LHCN-M2 (cell line): ENCODE measurements at regions not wholly inside any gene's neighbourhood (a gene's known extent, or its start where the extent isn't known, plus 50 kb on each side); places are given as distances from the start of the nearest gene placed in this dataset.
"Not testable (repeated sequence)": the region's sequence is repeated elsewhere in the genome, so short reads cannot be mapped to it uniquely, and the experiment has no call there.

Experiments
- DNase-seq: peaks from one replicate; pipeline ENCODE4 v3.0.0-alpha.2; 2012; ENCODE audit warnings: low read depth

DNA sequence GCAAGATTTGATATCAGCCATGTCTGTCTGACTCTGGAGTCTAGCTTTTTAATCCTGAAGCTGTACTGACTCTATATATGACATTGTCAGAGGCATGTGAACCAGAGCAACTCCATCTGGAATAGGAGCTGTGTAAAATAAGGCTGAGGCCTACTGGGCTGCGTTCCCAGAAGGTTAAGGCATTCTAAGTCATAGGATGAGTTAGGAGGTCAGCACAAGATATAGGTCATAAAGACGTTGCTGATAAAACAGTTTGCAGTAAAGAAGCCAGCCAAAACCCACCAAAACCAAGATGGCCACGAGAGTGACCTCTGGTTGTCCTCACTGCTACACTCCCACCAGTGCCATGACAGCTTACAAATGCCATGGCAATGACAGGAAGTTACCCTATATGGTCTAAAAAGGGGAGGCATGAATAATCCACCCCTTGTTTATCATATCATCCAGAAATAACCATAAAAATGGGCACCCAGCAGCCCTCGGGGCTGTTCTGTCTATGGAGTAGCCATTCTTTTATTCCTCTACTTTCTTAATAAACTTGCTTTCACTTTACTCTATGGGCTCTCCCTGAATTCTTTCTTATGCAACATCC lies 172.7 kb upstream of the KRR1 start:
- not testable (repeated sequence) for DNase-seq

- DNase-seq = no peak
Measured at GRCh38 chr12:75683220-75683619, 171.8 kb upstream of the KRR1 start.

GRCh38 chr12:75677522-75677921 lies 166.1 kb upstream of the KRR1 start:
- DNase-seq = no peak

- DNase-seq = no peak
Measured at GRCh38 chr12:75674393-75674792, 163.0 kb upstream of the KRR1 start.

GRCh38 chr12:75672200-75672599 lies 160.8 kb upstream of the KRR1 start:
- DNase-seq = no peak

DNA sequence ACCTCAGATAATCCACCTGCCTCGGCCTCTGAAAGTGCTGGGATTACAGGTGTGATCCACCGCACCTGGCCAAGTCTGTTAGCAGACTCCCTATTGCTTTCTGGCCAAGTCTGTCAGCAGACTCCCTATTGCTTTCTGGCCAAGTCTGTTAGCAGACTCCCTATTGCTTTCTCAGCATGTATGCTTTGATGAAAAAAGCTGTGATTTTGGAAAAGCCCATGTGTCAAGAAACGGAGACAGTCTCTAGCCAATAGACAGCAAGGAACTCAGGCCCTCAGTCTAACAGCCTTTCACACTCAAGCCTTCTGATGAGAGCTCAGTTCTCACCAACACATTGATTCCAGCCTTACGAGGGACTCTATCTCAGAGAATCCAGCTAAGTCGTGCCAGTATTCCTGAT lies 158.8 kb upstream of the KRR1 start:
- DNase-seq = no peak

- no peak for DNase-seq
Measured at GRCh38 chr12:75666939-75667334, 155.5 kb upstream of the KRR1 start.

DNA sequence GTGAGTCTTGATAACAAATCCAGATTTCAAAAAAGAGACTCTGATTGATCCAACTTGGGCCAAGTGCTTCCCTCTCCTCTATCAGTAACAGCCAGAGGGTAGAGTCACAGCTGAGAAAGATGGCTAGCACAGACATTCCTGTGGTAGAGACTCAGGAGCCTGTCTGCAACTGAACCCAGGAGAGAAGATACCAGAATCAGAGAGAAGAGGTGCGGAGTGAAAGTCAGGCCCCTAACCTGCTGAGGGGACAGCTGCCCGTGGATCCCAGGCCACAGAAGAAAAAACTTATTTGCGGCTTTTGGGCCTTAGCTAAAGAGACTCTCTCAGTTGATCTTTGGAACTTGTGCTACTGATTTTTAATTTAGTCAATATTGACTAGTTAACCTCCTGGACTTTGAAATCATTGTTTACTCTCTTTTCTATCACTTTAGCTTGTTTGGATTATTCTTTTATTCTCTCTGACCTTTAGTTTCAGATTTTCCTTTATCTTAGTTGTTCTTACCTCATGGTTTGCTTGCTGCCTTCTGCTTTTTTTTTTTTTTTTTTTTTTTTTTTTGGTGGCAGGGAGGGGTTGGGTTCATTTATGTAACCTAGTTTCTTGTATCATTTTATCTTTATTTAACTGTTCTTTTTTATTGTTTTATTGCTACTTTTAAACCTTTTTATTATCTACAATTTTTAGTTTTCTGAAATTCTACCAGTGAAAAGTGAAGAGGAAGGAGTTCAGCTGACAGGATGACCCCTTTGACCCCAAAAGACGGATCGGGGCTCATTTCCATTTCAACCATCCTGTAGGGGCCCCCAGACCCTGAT lies 154.9 kb upstream of the KRR1 start:
- peak; percentile 54 for DNase-seq

- DNase-seq = no peak
Measured at GRCh38 chr12:75665216-75665615, 153.8 kb upstream of the KRR1 start.

DNA sequence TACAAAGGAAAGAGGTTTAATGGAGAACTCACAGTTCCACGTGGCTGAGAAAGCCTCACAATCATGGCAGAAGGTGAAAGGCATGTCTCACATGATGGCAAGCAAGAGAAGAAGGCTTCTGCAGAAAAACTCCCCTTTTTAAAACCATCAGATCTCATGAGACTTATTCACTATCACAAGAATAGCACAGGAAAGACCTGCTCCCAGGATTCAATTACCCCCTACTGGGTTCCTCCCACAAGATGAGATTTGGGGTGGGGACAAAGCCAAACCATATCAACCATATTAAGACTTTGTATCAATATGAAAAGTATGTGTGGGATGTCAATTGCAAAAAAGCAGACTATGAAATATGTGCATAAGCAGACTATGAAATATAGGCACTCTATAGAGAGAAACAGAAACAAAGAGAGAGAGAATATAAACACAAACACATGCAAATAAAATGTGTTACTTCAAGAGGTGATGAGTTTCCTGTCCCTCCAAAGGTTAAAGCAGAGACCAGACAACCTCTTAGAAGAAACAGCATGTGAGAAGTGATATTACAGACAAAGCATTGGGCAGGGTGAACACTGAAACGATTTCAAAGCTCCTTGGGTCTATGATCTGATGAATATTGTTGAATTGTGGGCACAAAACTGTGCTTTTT lies 151.2 kb upstream of the KRR1 start:
- no peak for DNase-seq

DNA sequence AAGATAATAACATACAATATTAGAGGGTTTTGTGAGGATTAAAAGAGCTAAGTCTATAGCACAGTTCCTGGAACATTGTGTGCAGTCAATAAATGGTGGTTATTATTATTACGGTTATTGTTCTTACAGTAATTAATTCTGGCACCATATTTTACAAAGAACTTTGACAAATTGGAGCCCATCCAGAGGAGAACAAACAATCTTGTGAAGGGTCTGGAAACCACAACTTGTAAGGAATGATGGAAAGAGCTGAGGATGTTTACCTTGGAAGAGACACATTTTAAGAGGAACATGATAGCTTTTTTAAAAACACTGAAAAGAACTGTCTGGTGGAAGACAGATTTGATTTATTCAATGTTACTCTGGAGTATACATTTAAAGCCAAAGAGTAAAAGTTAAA lies 150.5 kb upstream of the KRR1 start:
- DNase-seq = peak; percentile 67

GRCh38 chr12:75660805-75661404 lies 149.5 kb upstream of the KRR1 start:
- peak; percentile 92 for DNase-seq

- peak; percentile 84 for DNase-seq
Measured at GRCh38 chr12:75660107-75660530, 148.7 kb upstream of the KRR1 start.

GRCh38 chr12:75658901-75659823 lies 147.8 kb upstream of the KRR1 start:
- peak; percentile 87 for DNase-seq

- DNase-seq = no peak
Measured at GRCh38 chr12:75658286-75658685, 146.9 kb upstream of the KRR1 start.

DNA sequence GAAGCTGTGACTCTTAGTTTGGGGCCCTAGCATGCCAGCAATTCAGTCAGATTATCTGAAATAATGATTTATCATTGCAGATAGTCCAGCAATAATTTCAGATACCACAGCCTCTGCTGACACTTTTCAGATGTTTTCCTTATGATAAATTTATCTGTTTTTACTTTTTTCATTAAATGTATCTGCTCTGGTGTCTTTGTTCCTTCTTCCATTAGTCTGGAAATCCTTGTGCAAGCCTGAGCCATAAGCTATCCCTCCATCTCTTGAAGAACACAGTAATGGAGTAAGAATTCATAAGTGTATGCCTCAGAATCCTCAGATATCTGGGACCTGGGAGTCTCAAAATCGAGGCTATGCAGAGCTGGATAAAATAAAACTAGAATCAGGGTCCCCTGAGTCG lies 146.4 kb upstream of the KRR1 start:
- DNase-seq = no peak

DNA sequence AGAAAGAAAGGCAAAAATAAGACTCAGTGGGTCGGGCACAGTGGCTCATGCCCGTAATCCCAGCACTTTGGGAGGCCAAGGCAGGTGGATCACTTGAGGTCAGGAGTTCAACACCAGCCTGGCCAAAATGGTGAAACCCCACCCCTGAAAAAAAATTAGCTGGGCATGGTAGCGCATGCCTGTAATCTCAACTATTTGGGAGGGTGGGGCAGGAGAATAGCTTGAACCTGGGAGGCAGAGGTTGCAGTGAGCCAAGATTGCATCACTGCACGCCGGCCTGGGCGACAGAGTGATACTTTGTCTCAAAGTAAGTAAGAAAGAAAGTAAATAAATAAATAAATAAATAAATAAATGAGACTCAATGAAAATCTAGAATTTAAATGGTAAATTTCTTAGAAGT lies 145.9 kb upstream of the KRR1 start:
- not testable (repeated sequence) for DNase-seq

DNA sequence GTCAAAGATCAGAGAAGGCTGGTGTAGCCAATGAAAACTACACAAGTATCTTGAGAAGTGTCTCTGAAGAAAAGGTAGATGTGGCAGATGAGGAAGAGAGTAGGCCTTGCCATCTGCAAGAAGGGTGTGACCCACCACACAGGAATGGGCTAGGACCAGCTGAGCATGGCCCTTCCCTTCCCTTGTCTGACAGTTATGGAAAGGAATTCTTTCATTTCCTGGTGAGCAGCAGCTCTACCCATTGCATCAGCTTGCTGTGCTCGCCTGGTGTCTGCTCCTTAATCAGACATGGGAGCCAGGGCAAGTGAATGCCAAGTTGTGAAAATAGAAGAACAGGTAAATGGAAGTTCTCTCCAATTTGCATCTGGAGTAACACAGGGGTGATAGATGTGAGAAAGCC lies 145.2 kb upstream of the KRR1 start:
- DNase-seq = peak; percentile 78

DNA sequence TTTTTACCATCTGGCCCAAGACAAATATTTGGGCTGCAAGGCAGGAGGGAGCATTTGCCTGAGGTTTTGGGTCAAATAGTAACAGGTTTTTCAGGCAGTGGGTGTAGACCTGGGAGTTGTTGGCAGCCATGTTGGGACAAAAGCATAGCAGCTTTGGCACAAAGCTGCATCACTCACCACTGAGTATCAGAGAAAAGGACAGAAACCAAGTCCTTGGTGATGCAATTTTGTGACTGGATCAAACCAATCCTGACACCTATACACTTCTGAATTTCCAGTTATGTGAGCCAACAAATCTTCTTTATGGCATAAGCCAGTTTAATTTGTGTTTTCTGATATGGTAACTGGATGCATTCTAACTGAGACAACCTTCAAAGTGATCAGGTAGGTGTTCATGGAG lies 144.8 kb upstream of the KRR1 start:
- no peak for DNase-seq

DNA sequence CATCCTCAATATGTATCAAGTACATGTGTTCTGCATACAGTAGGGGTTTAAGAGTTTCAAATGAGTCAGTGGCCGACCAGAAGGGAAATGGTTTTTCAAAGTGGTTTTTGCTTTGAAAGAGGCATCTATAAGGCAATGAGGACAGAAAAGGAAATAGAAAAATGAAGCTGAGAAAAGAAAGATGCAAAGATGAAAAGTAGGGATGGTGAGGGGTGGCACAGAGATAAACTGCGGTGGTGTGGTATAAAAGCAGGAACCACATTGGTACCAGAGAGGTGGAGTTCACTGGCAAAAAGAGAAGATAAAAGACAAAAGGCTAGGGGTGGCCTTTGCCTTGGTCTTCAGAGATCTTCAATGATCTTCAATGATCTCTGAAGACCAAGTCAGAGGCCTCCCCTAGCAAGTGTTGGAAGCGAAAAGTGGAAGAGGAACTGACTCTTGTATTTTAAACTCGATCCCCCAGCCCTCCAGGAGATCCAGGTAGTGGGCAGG lies 144.0 kb upstream of the KRR1 start:
- DNase-seq = no peak

DNA sequence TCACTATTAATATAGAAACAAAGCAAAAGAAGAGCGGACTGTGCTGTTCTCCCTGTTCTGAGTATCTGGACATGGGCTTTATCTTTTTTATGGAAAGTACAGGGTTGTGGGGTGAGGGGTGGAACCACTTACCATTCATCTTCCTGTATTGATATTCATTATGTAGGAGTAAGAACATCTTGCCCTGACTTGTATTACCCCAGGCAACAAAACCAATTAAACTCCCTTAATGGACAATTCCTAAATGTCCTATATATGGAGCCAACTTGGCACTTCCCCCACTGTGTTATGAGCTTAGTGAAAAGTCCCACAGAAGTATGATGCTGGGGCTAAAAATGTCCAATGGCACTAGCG lies 139.9 kb upstream of the KRR1 start:
- DNase-seq = no peak
